ENCODE measurements at regions not wholly inside any gene's neighbourhood (a gene's known extent, or its start where the extent isn't known, plus 50 kb on each side); places are given as distances from the start of the nearest gene placed in this dataset.

DNA sequence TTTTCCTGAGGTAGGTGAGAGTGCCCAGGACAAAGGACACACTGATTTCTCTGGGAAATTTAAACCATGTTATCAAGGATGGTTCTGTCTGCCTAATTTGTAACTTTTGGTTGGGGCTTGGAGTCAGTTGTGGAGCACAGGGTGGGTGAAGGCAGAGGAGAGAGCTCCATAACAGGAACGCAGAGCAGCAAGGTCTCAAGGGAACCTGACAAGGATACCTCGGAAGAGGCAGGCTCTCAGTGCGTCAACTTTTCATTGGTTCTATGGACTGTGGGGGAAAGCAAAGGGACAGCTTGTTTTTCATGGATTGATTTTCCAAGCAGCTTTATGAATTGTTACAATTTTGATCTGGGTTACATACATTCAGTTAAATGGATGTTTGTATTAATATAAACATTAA is 110.4 kb downstream of the SLIT2 start:
- TF ChIP-seq, protein P1, sequence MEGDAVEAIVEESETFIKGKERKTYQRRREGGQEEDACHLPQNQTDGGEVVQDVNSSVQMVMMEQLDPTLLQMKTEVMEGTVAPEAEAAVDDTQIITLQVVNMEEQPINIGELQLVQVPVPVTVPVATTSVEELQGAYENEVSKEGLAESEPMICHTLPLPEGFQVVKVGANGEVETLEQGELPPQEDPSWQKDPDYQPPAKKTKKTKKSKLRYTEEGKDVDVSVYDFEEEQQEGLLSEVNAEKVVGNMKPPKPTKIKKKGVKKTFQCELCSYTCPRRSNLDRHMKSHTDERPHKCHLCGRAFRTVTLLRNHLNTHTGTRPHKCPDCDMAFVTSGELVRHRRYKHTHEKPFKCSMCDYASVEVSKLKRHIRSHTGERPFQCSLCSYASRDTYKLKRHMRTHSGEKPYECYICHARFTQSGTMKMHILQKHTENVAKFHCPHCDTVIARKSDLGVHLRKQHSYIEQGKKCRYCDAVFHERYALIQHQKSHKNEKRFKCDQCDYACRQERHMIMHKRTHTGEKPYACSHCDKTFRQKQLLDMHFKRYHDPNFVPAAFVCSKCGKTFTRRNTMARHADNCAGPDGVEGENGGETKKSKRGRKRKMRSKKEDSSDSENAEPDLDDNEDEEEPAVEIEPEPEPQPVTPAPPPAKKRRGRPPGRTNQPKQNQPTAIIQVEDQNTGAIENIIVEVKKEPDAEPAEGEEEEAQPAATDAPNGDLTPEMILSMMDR (IDR thresholded peaks at IDR 0.05): no peak
- no peak for TF ChIP-seq POLR2A (IDR thresholded peaks at IDR 0.05)
